Limb (tissue), 2 donors: ENCODE measurements at regions not wholly inside any gene's neighbourhood (a gene's known extent, or its start where the extent isn't known, plus 50 kb on each side); places are given as distances from the start of the nearest gene placed in this dataset.
A peak's percentile ranks its signal among the peaks of the same experiment; 100 is the strongest.
"Not testable (repeated sequence)": the region's sequence is repeated elsewhere in the genome, so short reads cannot be mapped to it uniquely, and the experiment has no call there.

Experiments used
- DNase-seq, 2 donors: peaks; one replicate each; pipeline ENCODE4 v3.0.0-alpha.2; 2016; ENCODE audit errors: extremely low spot score in 2 of 2

DNA sequence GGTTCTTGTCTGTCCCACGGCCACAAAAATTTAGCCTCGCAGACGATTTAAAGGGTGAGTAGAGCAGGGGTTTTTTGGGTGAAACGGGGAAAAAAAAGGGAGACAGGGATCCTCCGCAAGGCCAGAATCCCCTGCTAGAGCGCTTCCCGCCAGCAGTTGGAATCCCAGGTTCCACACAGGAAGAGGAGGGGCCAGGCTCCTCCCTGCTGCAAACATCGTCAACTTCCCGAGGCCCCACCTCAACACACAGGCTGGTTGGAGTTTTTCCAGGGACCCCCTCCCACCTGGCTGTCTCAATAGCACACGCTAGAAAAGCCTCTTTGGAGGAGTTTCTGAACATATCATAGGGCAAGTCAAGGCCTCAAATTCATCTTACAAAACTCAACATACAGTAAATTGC lies 112.7 kb downstream of the MTERF1 start:
- no peak for DNase-seq

DNA sequence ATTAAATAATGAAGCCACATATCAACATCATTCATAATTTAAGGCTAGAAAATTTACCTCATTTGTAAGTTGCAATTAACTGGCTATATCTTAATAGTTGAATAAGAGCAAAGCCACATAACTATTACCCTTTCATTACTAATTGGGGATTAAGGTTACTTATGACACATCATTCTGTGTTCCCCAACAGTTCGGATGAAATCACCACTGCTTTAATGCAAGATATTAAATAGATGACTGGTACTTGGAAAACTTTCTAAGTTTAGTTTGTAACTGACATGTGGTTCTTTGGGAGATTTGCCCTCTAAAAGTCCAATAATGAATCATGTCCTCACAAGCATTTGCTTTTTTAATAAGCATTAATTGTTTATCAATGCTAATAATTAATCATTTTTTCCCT lies 109.1 kb downstream of the MTERF1 start:
- DNase-seq: no peak

GRCh38 chr7:91771921-91772815 lies 108.3 kb downstream of the MTERF1 start:
- DNase-seq: no peak

DNA sequence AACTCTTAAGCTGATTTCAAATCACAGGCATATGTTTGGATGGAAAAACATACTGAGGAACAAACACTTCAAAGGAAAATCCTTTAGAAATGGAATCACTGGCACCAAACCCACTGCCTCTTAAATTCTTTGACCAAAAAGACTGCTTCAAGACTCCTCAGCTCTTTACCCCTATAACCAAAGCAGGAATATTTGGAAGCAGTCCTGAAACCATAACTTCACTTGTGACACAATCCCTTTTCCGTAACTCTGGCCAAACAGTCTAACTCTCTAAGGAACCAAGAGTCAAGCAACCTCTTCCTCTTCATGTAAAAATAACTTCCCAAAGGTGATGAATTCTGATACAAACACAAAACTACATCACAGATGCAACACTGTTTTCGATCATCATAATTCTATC lies 104.3 kb downstream of the MTERF1 start:
- no peak for DNase-seq

GRCh38 chr7:91777522-91777921 lies 103.0 kb downstream of the MTERF1 start:
- DNase-seq: no peak

DNA sequence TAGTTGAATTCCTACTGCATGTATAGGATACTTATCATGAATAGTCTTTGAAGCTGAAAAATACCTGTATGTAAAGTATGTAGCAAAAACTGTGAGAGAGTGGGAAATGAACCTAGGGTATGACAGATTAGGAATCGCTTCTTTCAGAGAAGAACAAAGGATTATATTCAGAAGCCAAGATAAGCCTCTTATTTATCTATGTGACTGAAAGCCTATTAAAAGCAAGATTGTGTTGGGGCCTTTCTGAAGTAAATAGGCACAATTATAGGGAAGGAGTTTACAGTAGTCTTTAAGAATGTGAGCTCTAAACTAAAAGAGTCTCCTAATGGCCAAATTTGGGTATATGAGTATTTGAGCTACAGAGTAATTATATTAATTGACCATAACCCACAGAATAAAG lies 102.1 kb downstream of the MTERF1 start:
- DNase-seq: no peak

DNA sequence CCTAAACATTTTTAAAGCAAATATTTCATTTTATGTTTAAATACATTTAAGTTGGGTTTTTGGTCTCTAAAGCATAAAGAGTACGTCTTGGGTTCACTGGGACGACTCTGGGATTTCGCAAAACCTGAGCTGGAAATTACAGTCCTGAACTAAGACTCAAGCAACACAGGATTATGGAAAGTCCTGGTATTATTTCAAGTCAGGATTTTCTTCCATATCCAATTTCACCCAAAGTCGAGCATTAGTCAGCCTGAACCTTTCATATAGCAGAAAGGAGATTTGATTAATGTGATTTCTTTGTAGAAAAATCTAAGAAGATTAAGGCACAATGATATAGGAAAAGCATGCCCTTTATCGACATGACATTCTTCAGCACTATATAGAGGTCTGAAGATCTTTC lies 100.0 kb downstream of the MTERF1 start:
- no peak for DNase-seq

DNA sequence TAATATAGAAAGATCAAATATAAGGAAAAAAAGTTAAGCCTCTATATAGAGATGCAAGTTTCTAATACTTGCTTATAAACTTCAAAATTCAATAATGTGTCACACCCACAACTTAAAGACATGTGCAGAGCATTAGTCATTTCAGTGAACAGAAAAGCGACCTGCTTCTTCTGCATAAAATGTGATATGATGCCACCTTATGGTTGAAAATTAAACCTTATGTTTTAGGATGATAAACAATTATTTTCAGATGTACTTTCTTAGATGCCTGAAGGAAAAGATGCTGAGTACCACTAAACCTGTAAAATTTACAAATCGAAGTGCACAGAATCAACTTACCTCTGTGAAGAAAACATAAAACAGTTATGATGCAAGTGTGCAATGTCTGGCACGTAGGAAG lies 96.0 kb downstream of the MTERF1 start:
- peak in 1 of 2 donors; percentile 75 for DNase-seq

DNA sequence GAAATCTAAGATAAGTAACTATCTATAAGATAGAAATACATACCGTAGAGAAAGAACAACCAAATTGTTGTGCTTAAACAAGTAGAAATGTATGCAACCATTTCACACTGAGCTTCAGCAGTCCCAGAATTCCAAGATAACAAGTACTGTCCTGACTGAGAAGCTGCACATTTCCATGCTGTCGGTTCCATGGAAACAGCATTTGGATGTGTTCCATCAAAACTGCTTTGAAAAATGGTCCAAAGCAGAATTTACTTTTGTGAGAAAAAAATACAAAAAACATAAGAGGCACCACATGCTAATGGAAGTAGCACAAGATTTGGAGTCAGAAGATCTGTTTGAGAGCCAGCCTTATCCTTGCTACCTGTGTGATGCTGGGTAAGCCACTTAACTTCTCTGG lies 92.6 kb downstream of the MTERF1 start:
- DNase-seq: no peak

GRCh38 chr7:91789086-91789485 lies 91.4 kb downstream of the MTERF1 start:
- no peak for DNase-seq

- DNase-seq: no peak
Observed at GRCh38 chr7:91789558-91789957, 90.9 kb downstream of the MTERF1 start.

DNA sequence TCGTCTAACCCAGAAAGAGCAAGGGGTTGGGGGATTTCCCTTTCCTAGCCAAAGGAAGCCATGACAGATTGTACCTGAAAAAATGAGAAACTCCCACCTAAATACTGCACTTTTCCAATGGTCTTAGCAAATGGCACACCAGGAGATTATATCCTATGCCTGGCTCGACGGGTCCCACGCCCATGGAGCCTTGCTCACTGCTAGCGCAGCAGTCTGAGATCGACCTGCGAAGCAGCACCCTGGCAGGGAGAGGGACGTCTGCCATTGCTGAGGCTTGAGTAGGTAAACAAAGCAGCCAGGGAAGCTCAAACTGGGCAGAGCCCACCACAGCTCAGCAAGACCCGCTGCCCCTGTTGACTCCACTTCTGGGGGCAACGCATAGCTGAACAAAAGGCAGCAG lies 89.9 kb downstream of the MTERF1 start:
- DNase-seq: not testable (repeated sequence)

- no peak for DNase-seq
Observed at GRCh38 chr7:91796122-91796521, 84.4 kb downstream of the MTERF1 start.

DNA sequence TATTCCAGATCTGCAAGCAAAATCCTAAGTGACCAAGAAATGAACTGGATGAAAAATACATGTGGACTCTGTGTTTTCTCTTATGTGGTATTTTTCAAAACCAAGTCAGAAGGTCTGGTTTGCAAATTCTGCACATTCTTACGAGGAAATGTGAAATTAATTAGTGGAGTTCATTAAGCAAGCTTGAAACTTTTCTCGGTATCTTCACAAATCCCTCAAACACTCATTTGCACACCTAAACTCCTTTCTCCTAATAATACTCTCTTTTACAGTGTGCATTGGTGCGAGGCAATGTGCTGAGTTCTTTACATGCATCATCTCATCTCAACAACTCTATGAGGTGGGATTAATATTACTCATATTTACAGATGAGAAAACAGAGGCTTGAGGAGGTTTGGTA lies 82.1 kb downstream of the MTERF1 start:
- no peak for DNase-seq

DNA sequence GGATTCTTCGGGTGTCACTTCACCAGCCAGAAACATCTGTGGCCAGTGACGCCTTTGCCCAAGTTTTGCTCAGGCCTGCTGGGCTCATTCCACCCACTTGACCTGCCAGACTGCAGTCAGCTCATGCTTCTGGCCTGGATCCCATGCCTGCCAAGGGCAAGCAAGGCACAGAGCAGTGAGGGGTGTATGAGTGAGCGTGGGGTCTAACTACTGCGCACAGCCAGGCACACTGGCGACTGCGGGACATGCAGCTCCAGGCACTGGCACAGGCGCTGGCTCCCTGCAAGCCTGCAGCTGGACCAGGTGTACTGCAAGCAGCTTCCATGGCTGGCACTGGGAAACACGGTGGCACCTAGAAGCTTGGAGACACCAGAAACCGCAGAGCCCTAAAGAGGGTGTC lies 80.1 kb downstream of the MTERF1 start:
- no peak for DNase-seq

GRCh38 chr7:91801331-91801983 lies 79.0 kb downstream of the MTERF1 start:
- DNase-seq: no peak

DNA sequence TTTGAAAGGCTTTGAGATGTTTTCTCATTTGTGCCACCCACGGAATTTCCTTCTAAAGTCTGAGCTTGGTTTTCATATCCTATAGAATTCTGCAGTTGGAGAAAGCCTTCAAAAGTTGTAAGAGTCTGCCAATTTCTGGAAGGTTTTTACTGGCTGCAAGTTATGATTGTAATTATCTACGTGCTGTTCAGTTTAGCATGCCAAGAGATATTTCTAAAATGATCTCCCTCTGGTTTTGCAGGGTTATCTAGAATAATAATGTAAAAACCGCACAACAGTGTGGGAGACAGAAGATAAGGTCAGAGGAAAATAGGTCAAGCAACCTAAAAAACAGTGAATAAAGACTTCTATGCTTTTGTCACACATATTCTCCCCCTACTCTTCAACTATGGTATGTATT lies 69.3 kb downstream of the MTERF1 start:
- no peak for DNase-seq

GRCh38 chr7:91811641-91812040 lies 68.9 kb downstream of the MTERF1 start:
- DNase-seq: no peak

GRCh38 chr7:91812388-91812787 lies 68.1 kb downstream of the MTERF1 start:
- no peak for DNase-seq

- no peak for DNase-seq
Observed at GRCh38 chr7:91814189-91814588, 66.3 kb downstream of the MTERF1 start.
